ENCODE measurements at regions not wholly inside any gene's neighbourhood (a gene's known extent, or its start where the extent isn't known, plus 50 kb on each side); places are given as distances from the start of the nearest gene placed in this dataset.

DNA sequence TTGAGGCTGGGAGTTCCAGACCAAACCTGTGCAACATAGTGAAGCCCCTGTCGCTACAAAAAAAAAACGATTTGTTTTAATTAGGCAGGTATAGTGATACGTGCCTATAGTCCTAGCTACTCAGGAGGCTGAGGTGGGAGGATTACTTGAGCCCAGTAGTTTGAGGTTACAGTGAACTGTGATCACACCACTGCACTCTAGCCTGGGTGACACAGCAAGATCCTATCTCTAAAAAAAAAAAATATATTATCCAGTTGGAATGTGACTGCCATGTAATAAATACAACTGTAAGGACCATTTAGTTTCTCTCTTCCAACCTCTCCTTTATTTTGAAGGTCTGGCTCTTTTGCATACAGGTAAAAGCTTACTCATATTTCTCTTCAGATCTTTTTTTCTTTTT, 571.5 kb downstream of the UTRN start:
- TF ChIP-seq POLR2A (IDR thresholded peaks at IDR 0.05; ENCODE audit: low read length), result no peak
- TF ChIP-seq GATA1 (IDR thresholded peaks at IDR 0.05; ENCODE audit: low read depth, low read length), result no peak
